Mesothelial cell of epicardium (in vitro differentiated cells): ENCODE measurements at regions not wholly inside any gene's neighbourhood (a gene's known extent, or its start where the extent isn't known, plus 50 kb on each side); places are given as distances from the start of the nearest gene placed in this dataset.

Experiments used
- DNase-seq, 2 experiments: peaks; one replicate each; pipeline ENCODE4 v3.0.0; 2021; ENCODE audit warnings: low spot score in 2 of 2; ENCODE audit not compliant: unreplicated experiment in 2 of 2
- H3K27ac Mint-ChIP-seq: 2 replicates; pipeline ENCODE4 v1.8.0; 2021; ENCODE audit warnings: mixed read lengths
- H3K27me3 Mint-ChIP-seq: 2 replicates; pipeline ENCODE4 v1.8.0; 2021; ENCODE audit warnings: low read depth, mixed read lengths
- H3K36me3 Mint-ChIP-seq: 2 replicates; pipeline ENCODE4 v1.8.0; 2021; ENCODE audit warnings: mixed read lengths
- H3K4me1 Mint-ChIP-seq: 2 replicates; pipeline ENCODE4 v1.8.0; 2021; ENCODE audit warnings: mixed read lengths
- H3K4me3 Mint-ChIP-seq: 2 replicates; pipeline ENCODE4 v1.8.0; 2021; ENCODE audit warnings: mild to moderate bottlenecking, moderate library complexity, mixed read lengths
- H3K9me3 Mint-ChIP-seq: 2 replicates; pipeline ENCODE4 v1.8.0; 2021; ENCODE audit warnings: mixed read lengths
- CTCF ChIP-seq: fragments of 200-600 bp; sonication (generic); IDR thresholded peaks from one replicate; pipeline ENCODE4 v1.5.0; 2021; ENCODE audit warnings: antibody characterized with exemption; ENCODE audit not compliant: unreplicated experiment

- Mint-ChIP-seq H3K9me3 (peaks cover 4% of the 10 kb centered on the region), H3K36me3 (no peaks in the 10 kb centered on the region), H3K4me3 (no peak overlapping the region), H3K27ac (no peak overlapping the region), H3K4me1 (no peaks in the 10 kb centered on the region), H3K27me3 (no peaks in the 10 kb centered on the region)
- DNase-seq: no peak
- no peak for TF ChIP-seq CTCF
Observed at GRCh38 chr3:118408431-118408830, 626.2 kb downstream of the IGSF11 start.

GRCh38 chr3:118412503-118412902 lies 622.1 kb downstream of the IGSF11 start:
- H3K27ac Mint-ChIP-seq: no peak overlapping the region
- H3K4me1 Mint-ChIP-seq: no peaks in the 10 kb centered on the region
- TF ChIP-seq CTCF: no peak
- no peak overlapping the region for H3K4me3 Mint-ChIP-seq
- no peaks in the 10 kb centered on the region for H3K36me3 Mint-ChIP-seq
- no peaks in the 10 kb centered on the region for H3K27me3 Mint-ChIP-seq
- H3K9me3 Mint-ChIP-seq: peaks cover 20% of the 10 kb centered on the region
- no peak for DNase-seq

GRCh38 chr3:118425272-118425837 lies 609.3 kb downstream of the IGSF11 start:
- no peaks in the 10 kb centered on the region for H3K27me3 Mint-ChIP-seq

DNA sequence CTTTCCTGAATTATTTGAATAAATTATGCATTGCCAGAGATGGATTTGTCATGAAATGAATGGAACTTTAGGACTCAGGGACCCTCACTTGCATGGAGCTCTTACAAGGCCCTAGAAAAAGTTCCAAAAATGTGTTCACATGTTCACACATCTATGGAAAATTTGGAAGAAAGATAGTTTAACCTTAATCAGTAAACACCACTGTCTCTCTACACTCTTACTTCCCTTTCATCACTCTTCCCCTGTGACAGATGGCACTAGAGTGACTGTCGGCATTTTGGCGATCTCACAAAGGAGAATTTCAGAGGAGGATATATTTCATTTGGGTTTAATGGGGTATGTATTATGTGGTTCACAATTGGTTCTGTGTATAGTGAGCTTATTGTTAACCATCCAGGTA lies 600.8 kb downstream of the IGSF11 start:
- Mint-ChIP-seq H3K4me3 (no peak overlapping the region), H3K36me3 (no peaks in the 10 kb centered on the region), H3K4me1 (peaks cover 15% of the 10 kb centered on the region), H3K27me3 (no peaks in the 10 kb centered on the region), H3K27ac (no peak overlapping the region), H3K9me3 (peaks cover 7% of the 10 kb centered on the region)
- DNase-seq: no peak
- no peak for TF ChIP-seq CTCF

More at GRCh38 chr3:118425272-118425837, 609.3 kb downstream of the IGSF11 start:
- Mint-ChIP-seq H3K4me1 (no peaks in the 10 kb centered on the region), H3K27ac (no peak overlapping the region), H3K36me3 (no peaks in the 10 kb centered on the region), H3K4me3 (no peak overlapping the region), H3K9me3 (peaks cover 10% of the 10 kb centered on the region)
- DNase-seq: no peak
- no peak for TF ChIP-seq CTCF

GRCh38 chr3:118435851-118436350 lies 598.7 kb downstream of the IGSF11 start:
- TF ChIP-seq CTCF: no peak
- Mint-ChIP-seq H3K4me3 (no peak overlapping the region), H3K9me3 (peaks cover 7% of the 10 kb centered on the region), H3K4me1 (peaks cover 15% of the 10 kb centered on the region), H3K27me3 (no peaks in the 10 kb centered on the region), H3K36me3 (no peaks in the 10 kb centered on the region), H3K27ac (no peak overlapping the region)
- DNase-seq: no peak

GRCh38 chr3:118436697-118437262 lies 597.9 kb downstream of the IGSF11 start:
- Mint-ChIP-seq H3K36me3 (no peaks in the 10 kb centered on the region), H3K4me3 (no peak overlapping the region), H3K4me1 (peaks cover 15% of the 10 kb centered on the region), H3K9me3 (peaks cover 3% of the 10 kb centered on the region), H3K27ac (no peak overlapping the region), H3K27me3 (no peaks in the 10 kb centered on the region)
- TF ChIP-seq CTCF: no peak
- DNase-seq: no peak
